ENCODE measurements at regions not wholly inside any gene's neighbourhood (a gene's known extent, or its start where the extent isn't known, plus 50 kb on each side); places are given as distances from the start of the nearest gene placed in this dataset.
A peak's percentile ranks its signal among the peaks of the same experiment; 100 is the strongest.
"Not testable (repeated sequence)": the region's sequence is repeated elsewhere in the genome, so short reads cannot be mapped to it uniquely, and the experiment has no call there.

- not testable (repeated sequence) for DNase-seq
These were observed 392.9 kb downstream of the SEC14L1 start for GRCh38 chr17:77533697-77534096.

- DNase-seq: no peak
These were observed 393.4 kb downstream of the SEC14L1 start for GRCh38 chr17:77534137-77534536.

- no peak for DNase-seq
These were observed 394.7 kb downstream of the SEC14L1 start for GRCh38 chr17:77535435-77535834.

- DNase-seq: no peak
These were observed 395.1 kb downstream of the SEC14L1 start for GRCh38 chr17:77535892-77536291.

GRCh38 chr17:77537566-77537965 is 396.8 kb downstream of the SEC14L1 start:
- no peak for DNase-seq

- DNase-seq: no peak
These were observed 399.8 kb downstream of the SEC14L1 start for GRCh38 chr17:77540531-77540930.

GRCh38 chr17:77540975-77541374 is 400.2 kb downstream of the SEC14L1 start:
- DNase-seq: peak; percentile 49

GRCh38 chr17:77542011-77542410 is 401.2 kb downstream of the SEC14L1 start:
- DNase-seq: peak; percentile 96

GRCh38 chr17:77542551-77543490 is 402.1 kb downstream of the SEC14L1 start:
- peak; percentile 98 for DNase-seq

GRCh38 chr17:77543801-77544200 is 403.0 kb downstream of the SEC14L1 start:
- no peak for DNase-seq

- DNase-seq: no peak
These were observed 403.8 kb downstream of the SEC14L1 start for GRCh38 chr17:77544347-77545110.

GRCh38 chr17:77546772-77547241 is 406.0 kb downstream of the SEC14L1 start:
- DNase-seq: peak; percentile 99

- DNase-seq: no peak
These were observed 408.2 kb downstream of the SEC14L1 start for GRCh38 chr17:77548967-77549366.

- peak; percentile 52 for DNase-seq
These were observed 408.7 kb upstream of the TNRC6C start for GRCh38 chr17:77549726-77550366.

- no peak for DNase-seq
These were observed 404.9 kb upstream of the TNRC6C start for GRCh38 chr17:77553459-77554066.

GRCh38 chr17:77555121-77555591 is 403.3 kb upstream of the TNRC6C start:
- no peak for DNase-seq

GRCh38 chr17:77555741-77556291 is 402.7 kb upstream of the TNRC6C start:
- DNase-seq: peak; percentile 44

GRCh38 chr17:77556383-77557061 is 402.0 kb upstream of the TNRC6C start:
- peak; percentile 82 for DNase-seq

GRCh38 chr17:77558846-77559626 is 399.5 kb upstream of the TNRC6C start:
- no peak for DNase-seq

- no peak for DNase-seq
These were observed 398.1 kb upstream of the TNRC6C start for GRCh38 chr17:77560381-77560780.

GRCh38 chr17:77560841-77561240 is 397.7 kb upstream of the TNRC6C start:
- DNase-seq: no peak
